ENCODE measurements at regions not wholly inside any gene's neighbourhood (a gene's known extent, or its start where the extent isn't known, plus 50 kb on each side); places are given as distances from the start of the nearest gene placed in this dataset.

DNA sequence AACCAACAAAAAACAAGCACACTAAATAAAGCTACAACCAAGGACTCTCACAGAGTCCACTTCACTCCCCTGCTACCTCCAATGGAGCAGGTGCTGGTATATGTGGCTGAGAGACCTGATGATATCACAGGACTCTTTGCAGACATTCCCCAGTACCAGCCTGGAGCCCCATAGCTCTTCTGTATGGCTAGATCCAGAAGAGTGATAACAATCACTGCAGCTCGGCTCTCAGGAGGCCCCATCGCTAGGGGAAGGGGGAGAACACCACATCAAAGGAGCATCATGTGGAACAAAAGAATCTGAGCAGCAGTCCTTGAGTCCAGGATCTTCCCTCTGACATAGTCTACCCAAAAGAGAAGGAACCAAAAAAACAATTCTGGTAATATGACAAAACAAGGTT lies 237.1 kb upstream of the TLL1 start:
- no peak overlapping the region for H3K27ac ChIP-seq (ENCODE audit: low read length)

GRCh38 chr4:165651901-165652300 lies 221.1 kb upstream of the TLL1 start:
- H3K9ac ChIP-seq (ENCODE audit: low read length), result no peak overlapping the region

More for the DNA sequence above, 237.1 kb upstream of the TLL1 start:
- H3K9me3 ChIP-seq (ENCODE audit: control insufficient read depth, low read depth, low read length), result no peaks in the 10 kb centered on the region
- H3K36me3 ChIP-seq (ENCODE audit: control insufficient read depth, low read depth, low read length), result no peaks in the 10 kb centered on the region
- H3K9ac ChIP-seq (ENCODE audit: low read length), result no peak overlapping the region
- no peak overlapping the region for H3K4me3 ChIP-seq (ENCODE audit: low read length)
- no peaks in the 10 kb centered on the region for H3K27me3 ChIP-seq (ENCODE audit: control insufficient read depth, insufficient read depth, low read length)
- H3K4me1 ChIP-seq (ENCODE audit: control insufficient read depth, low read depth, low read length), result no peaks in the 10 kb centered on the region

GRCh38 chr4:165654556-165654955 lies 218.5 kb upstream of the TLL1 start:
- Histone ChIP-seq H3K36me3 (ENCODE audit: control insufficient read depth, low read depth, low read length) (no peaks in the 10 kb centered on the region), H3K27ac (ENCODE audit: low read length) (no peak overlapping the region), H3K9ac (ENCODE audit: low read length) (no peak overlapping the region), H3K9me3 (ENCODE audit: control insufficient read depth, low read depth, low read length) (no peaks in the 10 kb centered on the region), H3K4me1 (ENCODE audit: control insufficient read depth, low read depth, low read length) (peaks cover 16% of the 10 kb centered on the region), H3K4me3 (ENCODE audit: low read length) (no peak overlapping the region), H3K27me3 (ENCODE audit: control insufficient read depth, insufficient read depth, low read length) (no peaks in the 10 kb centered on the region)

More at GRCh38 chr4:165651901-165652300, 221.1 kb upstream of the TLL1 start:
- Histone ChIP-seq H3K27ac (ENCODE audit: low read length) (no peak overlapping the region), H3K4me1 (ENCODE audit: control insufficient read depth, low read depth, low read length) (peaks cover 8% of the 10 kb centered on the region), H3K9me3 (ENCODE audit: control insufficient read depth, low read depth, low read length) (no peaks in the 10 kb centered on the region), H3K4me3 (ENCODE audit: low read length) (no peak overlapping the region), H3K27me3 (ENCODE audit: control insufficient read depth, insufficient read depth, low read length) (no peaks in the 10 kb centered on the region), H3K36me3 (ENCODE audit: control insufficient read depth, low read depth, low read length) (no peaks in the 10 kb centered on the region)

- Histone ChIP-seq H3K27ac (ENCODE audit: low read length) (peak overlapping the region; percentile 45), H3K9me3 (ENCODE audit: control insufficient read depth, low read depth, low read length) (no peaks in the 10 kb centered on the region), H3K9ac (ENCODE audit: low read length) (peak overlapping the region; percentile 22), H3K4me1 (ENCODE audit: control insufficient read depth, low read depth, low read length) (peaks cover 16% of the 10 kb centered on the region), H3K36me3 (ENCODE audit: control insufficient read depth, low read depth, low read length) (no peaks in the 10 kb centered on the region), H3K4me3 (ENCODE audit: low read length) (peak overlapping the region; percentile 30), H3K27me3 (ENCODE audit: control insufficient read depth, insufficient read depth, low read length) (no peaks in the 10 kb centered on the region)
These were observed 216.6 kb upstream of the TLL1 start for GRCh38 chr4:165656399-165656798.

DNA sequence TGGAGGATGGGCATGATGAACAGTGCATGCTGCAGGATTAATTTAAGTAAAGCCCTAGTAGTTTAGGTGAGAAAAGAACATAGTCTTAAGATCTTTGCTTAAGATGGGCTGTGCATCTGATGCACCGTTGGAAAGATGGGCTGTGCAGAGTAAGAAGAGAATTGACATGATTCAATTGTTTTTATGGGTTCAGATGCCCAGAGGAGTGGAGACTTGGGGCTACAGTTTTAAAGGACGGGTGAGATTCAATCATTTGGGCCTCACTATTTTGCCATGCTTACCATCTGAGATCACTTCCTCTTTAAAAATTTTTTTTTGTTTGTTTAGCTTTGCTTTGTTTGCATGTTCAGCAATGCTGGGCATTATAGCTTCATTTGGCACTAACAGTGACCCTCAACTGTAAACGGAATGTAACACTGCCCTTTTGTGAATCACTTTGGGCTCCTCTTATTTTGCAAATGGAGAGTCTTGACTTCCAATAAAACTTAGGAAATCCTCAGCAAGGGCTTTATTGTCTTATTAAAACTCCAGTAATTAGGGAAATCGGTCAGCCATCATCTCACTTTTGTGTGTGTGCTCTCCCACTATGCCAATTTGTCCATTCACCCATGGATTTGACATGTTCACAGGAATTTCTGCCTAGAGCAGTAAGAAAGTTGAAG lies 216.1 kb upstream of the TLL1 start:
- no peaks in the 10 kb centered on the region for H3K9me3 ChIP-seq (ENCODE audit: control insufficient read depth, low read depth, low read length)
- H3K4me3 ChIP-seq (ENCODE audit: low read length), result peak overlapping the region; percentile 30
- no peaks in the 10 kb centered on the region for H3K27me3 ChIP-seq (ENCODE audit: control insufficient read depth, insufficient read depth, low read length)
- peak overlapping the region; percentile 22 for H3K9ac ChIP-seq (ENCODE audit: low read length)
- peaks cover 16% of the 10 kb centered on the region for H3K4me1 ChIP-seq (ENCODE audit: control insufficient read depth, low read depth, low read length)
- no peaks in the 10 kb centered on the region for H3K36me3 ChIP-seq (ENCODE audit: control insufficient read depth, low read depth, low read length)
- peak overlapping the region; percentile 45 for H3K27ac ChIP-seq (ENCODE audit: low read length)

- no peak overlapping the region for H3K27ac ChIP-seq (ENCODE audit: low read length)
These were observed 210.7 kb upstream of the TLL1 start for GRCh38 chr4:165662341-165662740.

GRCh38 chr4:165663411-165663810 lies 209.6 kb upstream of the TLL1 start:
- Histone ChIP-seq H3K9ac (ENCODE audit: low read length) (no peak overlapping the region), H3K27me3 (ENCODE audit: control insufficient read depth, insufficient read depth, low read length) (no peaks in the 10 kb centered on the region)

More at GRCh38 chr4:165662341-165662740, 210.7 kb upstream of the TLL1 start:
- Histone ChIP-seq H3K36me3 (ENCODE audit: control insufficient read depth, low read depth, low read length) (no peaks in the 10 kb centered on the region), H3K9ac (ENCODE audit: low read length) (no peak overlapping the region), H3K27me3 (ENCODE audit: control insufficient read depth, insufficient read depth, low read length) (no peaks in the 10 kb centered on the region), H3K9me3 (ENCODE audit: control insufficient read depth, low read depth, low read length) (no peaks in the 10 kb centered on the region), H3K4me3 (ENCODE audit: low read length) (no peak overlapping the region), H3K4me1 (ENCODE audit: control insufficient read depth, low read depth, low read length) (peaks cover 9% of the 10 kb centered on the region)

DNA sequence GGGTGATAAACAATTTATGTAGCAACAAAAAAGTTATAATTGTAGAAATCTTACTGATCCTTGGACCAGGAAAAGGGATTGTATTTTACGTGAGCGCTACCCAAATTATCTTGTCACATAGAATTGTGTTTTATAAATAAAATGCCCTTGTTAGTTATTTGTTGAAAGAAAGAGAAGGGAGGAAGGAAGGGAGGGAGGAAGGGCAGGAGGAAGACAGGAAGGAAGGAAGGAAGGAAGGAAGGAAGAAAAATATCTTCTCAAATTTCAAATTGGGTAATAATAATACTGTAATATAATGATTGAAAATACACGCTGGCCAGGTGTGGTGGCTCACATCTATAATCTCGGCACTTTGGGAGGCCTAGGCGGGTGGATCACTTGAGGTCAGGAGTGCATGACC lies 206.2 kb upstream of the TLL1 start:
- no peak overlapping the region for H3K27ac ChIP-seq (ENCODE audit: low read length)
- no peaks in the 10 kb centered on the region for H3K36me3 ChIP-seq (ENCODE audit: control insufficient read depth, low read depth, low read length)
- H3K27me3 ChIP-seq (ENCODE audit: control insufficient read depth, insufficient read depth, low read length), result no peaks in the 10 kb centered on the region
- no peak overlapping the region for H3K4me3 ChIP-seq (ENCODE audit: low read length)
- no peak overlapping the region for H3K9ac ChIP-seq (ENCODE audit: low read length)
- peaks cover 12% of the 10 kb centered on the region for H3K4me1 ChIP-seq (ENCODE audit: control insufficient read depth, low read depth, low read length)
- H3K9me3 ChIP-seq (ENCODE audit: control insufficient read depth, low read depth, low read length), result no peaks in the 10 kb centered on the region

More at GRCh38 chr4:165663411-165663810, 209.6 kb upstream of the TLL1 start:
- Histone ChIP-seq H3K36me3 (ENCODE audit: control insufficient read depth, low read depth, low read length) (no peaks in the 10 kb centered on the region), H3K9me3 (ENCODE audit: control insufficient read depth, low read depth, low read length) (no peaks in the 10 kb centered on the region), H3K4me3 (ENCODE audit: low read length) (no peak overlapping the region), H3K27ac (ENCODE audit: low read length) (no peak overlapping the region), H3K4me1 (ENCODE audit: control insufficient read depth, low read depth, low read length) (peaks cover 6% of the 10 kb centered on the region)

DNA sequence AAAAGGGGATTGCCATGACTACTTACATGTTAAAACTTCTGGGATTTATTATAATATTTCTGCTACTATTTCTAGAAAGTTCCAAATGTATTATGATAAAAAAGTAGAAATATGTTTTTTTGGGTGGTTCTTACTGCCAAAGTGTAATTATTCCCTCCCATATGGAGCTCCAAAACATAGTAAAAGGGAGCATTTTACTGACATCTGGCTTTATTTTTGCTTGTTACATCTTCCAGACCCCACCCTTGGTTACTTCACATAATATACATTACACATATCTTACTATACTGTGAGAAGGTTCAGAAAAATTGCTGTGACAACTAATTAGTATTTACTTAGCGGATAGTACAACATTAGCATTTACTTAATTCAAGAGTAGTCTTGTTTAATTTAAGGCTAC lies 205.1 kb upstream of the TLL1 start:
- H3K4me1 ChIP-seq (ENCODE audit: control insufficient read depth, low read depth, low read length), result peaks cover 9% of the 10 kb centered on the region
- H3K9me3 ChIP-seq (ENCODE audit: control insufficient read depth, low read depth, low read length), result no peaks in the 10 kb centered on the region
- H3K9ac ChIP-seq (ENCODE audit: low read length), result no peak overlapping the region
- H3K27me3 ChIP-seq (ENCODE audit: control insufficient read depth, insufficient read depth, low read length), result no peaks in the 10 kb centered on the region
- no peak overlapping the region for H3K27ac ChIP-seq (ENCODE audit: low read length)
- H3K4me3 ChIP-seq (ENCODE audit: low read length), result no peak overlapping the region
- no peaks in the 10 kb centered on the region for H3K36me3 ChIP-seq (ENCODE audit: control insufficient read depth, low read depth, low read length)

DNA sequence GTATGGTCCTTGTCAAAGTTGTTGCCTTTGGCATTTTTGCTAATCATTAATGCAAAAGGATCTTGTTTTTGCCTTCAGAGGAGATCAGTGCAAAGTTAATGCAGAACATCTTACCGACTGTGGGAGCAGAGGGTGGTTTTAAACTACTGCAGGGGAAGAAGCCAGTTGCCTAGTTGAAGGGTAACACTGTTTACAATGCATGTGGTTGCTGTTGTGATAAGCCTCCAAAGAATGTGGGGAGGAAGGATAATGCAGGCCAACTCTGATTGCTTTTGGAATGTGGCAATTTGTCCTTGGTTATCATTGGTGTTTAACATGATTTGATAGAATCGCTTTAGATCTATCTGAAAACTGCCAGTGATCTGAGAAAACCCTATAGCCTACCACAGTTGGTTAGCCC lies 204.3 kb upstream of the TLL1 start:
- Histone ChIP-seq H3K4me1 (ENCODE audit: control insufficient read depth, low read depth, low read length) (peaks cover 7% of the 10 kb centered on the region), H3K36me3 (ENCODE audit: control insufficient read depth, low read depth, low read length) (no peaks in the 10 kb centered on the region), H3K27me3 (ENCODE audit: control insufficient read depth, insufficient read depth, low read length) (no peaks in the 10 kb centered on the region), H3K27ac (ENCODE audit: low read length) (no peak overlapping the region), H3K4me3 (ENCODE audit: low read length) (no peak overlapping the region), H3K9ac (ENCODE audit: low read length) (no peak overlapping the region), H3K9me3 (ENCODE audit: control insufficient read depth, low read depth, low read length) (no peaks in the 10 kb centered on the region)

GRCh38 chr4:165677081-165677480 lies 196.0 kb upstream of the TLL1 start:
- no peak overlapping the region for H3K9ac ChIP-seq (ENCODE audit: low read length)
- H3K9me3 ChIP-seq (ENCODE audit: control insufficient read depth, low read depth, low read length), result no peaks in the 10 kb centered on the region
- H3K4me1 ChIP-seq (ENCODE audit: control insufficient read depth, low read depth, low read length), result no peaks in the 10 kb centered on the region
- no peaks in the 10 kb centered on the region for H3K36me3 ChIP-seq (ENCODE audit: control insufficient read depth, low read depth, low read length)
- H3K27me3 ChIP-seq (ENCODE audit: control insufficient read depth, insufficient read depth, low read length), result no peaks in the 10 kb centered on the region
- no peak overlapping the region for H3K27ac ChIP-seq (ENCODE audit: low read length)
- H3K4me3 ChIP-seq (ENCODE audit: low read length), result no peak overlapping the region

DNA sequence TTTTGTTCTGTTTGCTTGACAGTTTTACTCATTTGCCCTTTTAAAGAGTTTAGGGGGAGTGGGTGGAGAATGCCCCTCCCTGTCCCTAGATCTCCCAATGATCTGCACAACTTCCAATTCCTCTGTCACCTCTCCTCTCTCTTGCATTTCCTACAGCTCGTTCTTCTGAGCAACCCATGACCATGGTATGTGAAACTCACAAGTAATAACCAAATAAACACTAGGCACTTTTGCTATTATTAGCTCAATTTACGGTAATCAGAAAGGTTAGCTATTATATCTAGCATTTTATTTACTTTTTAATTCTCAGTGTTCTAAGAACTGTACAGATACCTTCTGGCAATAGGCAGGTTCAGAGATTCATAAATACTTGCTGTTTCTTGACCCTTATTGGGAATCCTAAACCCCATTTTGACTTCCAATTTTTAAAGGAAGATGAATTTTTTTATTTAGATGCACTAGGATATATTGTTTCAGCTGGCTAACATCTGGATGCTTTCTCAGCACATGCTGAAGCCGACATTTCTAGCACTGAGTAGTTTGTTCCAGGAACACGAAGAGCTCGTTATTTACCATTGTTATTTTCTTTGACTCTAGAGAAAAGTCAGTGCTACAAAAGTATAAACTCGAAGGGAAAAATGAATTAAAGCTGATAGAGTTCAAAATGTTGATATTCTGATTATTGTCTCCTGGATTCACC lies 194.7 kb upstream of the TLL1 start:
- no peaks in the 10 kb centered on the region for H3K4me1 ChIP-seq (ENCODE audit: control insufficient read depth, low read depth, low read length)
- no peak overlapping the region for H3K9ac ChIP-seq (ENCODE audit: low read length)
- no peak overlapping the region for H3K27ac ChIP-seq (ENCODE audit: low read length)

More for the DNA sequence above, 194.7 kb upstream of the TLL1 start:
- Histone ChIP-seq H3K9me3 (ENCODE audit: control insufficient read depth, low read depth, low read length) (no peaks in the 10 kb centered on the region), H3K36me3 (ENCODE audit: control insufficient read depth, low read depth, low read length) (no peaks in the 10 kb centered on the region), H3K4me3 (ENCODE audit: low read length) (no peak overlapping the region), H3K27me3 (ENCODE audit: control insufficient read depth, insufficient read depth, low read length) (no peaks in the 10 kb centered on the region)

All from iPS-18a (cell line).